HCT116 (cell line): ENCODE measurements at regions not wholly inside any gene's neighbourhood (a gene's known extent, or its start where the extent isn't known, plus 50 kb on each side); places are given as distances from the start of the nearest gene placed in this dataset.

Experiments
- ATAC-seq: fragments of 200-7000 bp; cut with Tn5 transposase; 2 replicates; pipeline ENCODE4 v1.9.1; 2020; ENCODE audit warnings: mild to moderate bottlenecking, moderate library complexity
- BruUV-seq: library from RNA; stranded (reverse); fragments of 400-500 nt; replicated peaks from 2 replicates; lab custom pipeline; 2021; lab: Mats Ljungman, UMichigan
- CTCF ChIA-PET: fragments of 300-600 bp; sonication (Branson Sonifier 250); formaldehyde crosslinking; loops from one replicate; lab custom pipeline; 2021; ENCODE audit warnings: antibody characterized with exemption; lab: Charles Lee
- POLR2A ChIA-PET: fragments of 300-600, 350-600 bp; sonication (Branson Sonifier 250); formaldehyde crosslinking; loops from one replicate; lab custom pipeline; 2021; ENCODE audit warnings: antibody characterized with exemption; lab: Charles Lee
- RAD21 ChIA-PET, 2 experiments: fragments of 300-600 bp; sonication (Branson Sonifier 250); formaldehyde crosslinking; loops; one replicate each; lab custom pipeline; 2023; ENCODE audit warnings: low total read pairs in 2 of 2; ENCODE audit not compliant: uncharacterized antibody in 2 of 2, unreplicated experiment in 2 of 2, low non-redundant PET in 1 of 2; lab: Charles Lee
- DNase-seq: peaks from one replicate; pipeline ENCODE4 v3.0.0-alpha.2; 2010; ENCODE audit warnings: low read depth, low spot score
- H2AFZ ChIP-seq: fragments of 200-600 bp; shearing (Covaris generic), sonication (generic); 2 replicates; pipeline ENCODE4 v1.6.1; 2017; ENCODE audit warnings: low read depth, mixed run types, mixed read lengths, antibody characterized with exemption, low read length; ENCODE audit not compliant: poor library complexity, severe bottlenecking
- H3K27ac ChIP-seq: 2 replicates; pipeline ENCODE4 v1.5.1; 2012; ENCODE audit warnings: low read depth, low read length
- H3K27me3 ChIP-seq: fragments of 200-600 bp; sonication (generic); 2 replicates; pipeline ENCODE4 v1.6.1; 2016; ENCODE audit warnings: mixed run types, low read length, mixed read lengths; ENCODE audit not compliant: insufficient read depth
- H3K36me3 ChIP-seq, 2 experiments: fragments of 200-500 bp in 1 of 2; fragments of 200-600 bp in 1 of 2; sonication (Bioruptor generic) in 1 of 2; sonication (generic) in 1 of 2; 2 replicates each; pipeline versions ENCODE4 v1.5.1 to v1.6.1; 2014 to 2016; ENCODE audit warnings: low read length in 2 of 2, inconsistent platforms in 1 of 2, mixed read lengths in 1 of 2, mixed run types in 1 of 2; ENCODE audit not compliant: insufficient read depth in 2 of 2, control insufficient read depth in 1 of 2
- H3K4me1 ChIP-seq, 2 experiments: fragments of 200-600 bp in 1 of 2; sonication (generic) in 1 of 2; 2 replicates each; pipeline versions ENCODE4 v1.5.1 to v1.6.1; 2012 to 2017; ENCODE audit warnings: low read length in 2 of 2, inconsistent platforms in 1 of 2, mild to moderate bottlenecking in 1 of 2, mixed read lengths in 1 of 2, mixed run types in 1 of 2, moderate library complexity in 1 of 2; ENCODE audit not compliant: insufficient read depth in 2 of 2, control insufficient read depth in 1 of 2
- H3K4me2 ChIP-seq: fragments of 200-600 bp; sonication (generic); 2 replicates; pipeline ENCODE4 v1.6.1; 2017; ENCODE audit warnings: mixed run types, low read length, mixed read lengths
- H3K4me3 ChIP-seq, 2 experiments: fragments of 200-600 bp in 1 of 2; sonication (generic) in 1 of 2; replicated peaks in 1 of 2; 2 replicates each; pipeline ENCODE4 v1.5.1; 2011 to 2016; ENCODE audit warnings: low read length in 2 of 2, control low read depth in 1 of 2, low read depth in 1 of 2, mild to moderate bottlenecking in 1 of 2, mixed read lengths in 1 of 2, mixed run types in 1 of 2
- H3K79me2 ChIP-seq: fragments of 200-600 bp; sonication (generic); 2 replicates; pipeline ENCODE4 v1.6.1; 2017; ENCODE audit warnings: mild to moderate bottlenecking, mixed run types, low read length, moderate library complexity, mixed read lengths; ENCODE audit not compliant: insufficient read depth
- H3K9ac ChIP-seq: fragments of 200-600 bp; sonication (generic); 2 replicates; pipeline ENCODE4 v1.6.1; 2016; ENCODE audit warnings: low read length, mixed read lengths
- H3K9me2 ChIP-seq: fragments of 200-600 bp; sonication (generic), shearing (Covaris generic); 2 replicates; pipeline ENCODE4 v1.6.1; 2017; ENCODE audit warnings: mixed run types, mild to moderate bottlenecking, moderate library complexity; ENCODE audit not compliant: insufficient read depth
- H3K9me3 ChIP-seq, 2 experiments: fragments of 200-500 bp in 1 of 2; fragments of 200-600 bp in 1 of 2; sonication (Bioruptor generic) in 1 of 2; sonication (generic) in 1 of 2; 2 replicates each; pipeline ENCODE4 v1.6.1; 2014 to 2017; ENCODE audit warnings: low read length in 2 of 2, mixed read lengths in 2 of 2, inconsistent platforms in 1 of 2, low read depth in 1 of 2, mild to moderate bottlenecking in 1 of 2, mixed run types in 1 of 2, moderate library complexity in 1 of 2; ENCODE audit not compliant: control insufficient read depth in 1 of 2, insufficient read depth in 1 of 2
- H4K20me1 ChIP-seq: fragments of 200-600 bp; sonication (generic), shearing (Covaris generic); 2 replicates; pipeline ENCODE4 v1.6.1; 2017; ENCODE audit warnings: mixed run types, mild to moderate bottlenecking, moderate library complexity; ENCODE audit not compliant: insufficient read depth
- CBX3 ChIP-seq: IDR thresholded peaks from 2 replicates; pipeline ENCODE4 v1.6.1; 2012; ENCODE audit warnings: low read depth
- CEBPB ChIP-seq: IDR thresholded peaks from 2 replicates; pipeline ENCODE4 v1.6.1; 2012; ENCODE audit warnings: low read depth
- CTCF ChIP-seq, 3 experiments: fragments of 200-600 bp in 1 of 3; sonication (generic) in 1 of 3; IDR thresholded peaks in 2 of 3; conservative IDR thresholded peaks in 1 of 3; 2 replicates each; pipeline ENCODE4 v1.5.1; 2012 to 2017; ENCODE audit warnings: low read depth in 2 of 3, low read length in 2 of 3, antibody characterized with exemption in 1 of 3, borderline replicate concordance in 1 of 3, control low read depth in 1 of 3, mild to moderate bottlenecking in 1 of 3, mixed read lengths in 1 of 3, mixed run types in 1 of 3, moderate library complexity in 1 of 3; ENCODE audit not compliant: insufficient read depth in 1 of 3
- EZH2 ChIP-seq: fragments of 200-600 bp; sonication (generic); IDR thresholded peaks from 2 replicates; pipeline ENCODE4 v1.6.1; 2017; ENCODE audit warnings: antibody characterized with exemption, mixed run types
- JUND ChIP-seq: IDR thresholded peaks from 2 replicates; pipeline ENCODE4 v1.6.1; 2012
- POLR2A ChIP-seq: IDR thresholded peaks from 2 replicates; pipeline ENCODE4 v1.7.0; 2011; ENCODE audit warnings: borderline replicate concordance; ENCODE audit not compliant: insufficient read depth, insufficient read length; ENCODE audit errors: extremely low read depth
- POLR2AphosphoS5 ChIP-seq: IDR thresholded peaks from 2 replicates; pipeline ENCODE4 v1.6.1; 2011; ENCODE audit warnings: mild to moderate bottlenecking, low read depth, low read length, moderate library complexity
- RAD21 ChIP-seq: IDR thresholded peaks from 2 replicates; pipeline ENCODE4 v1.6.1; 2012; ENCODE audit warnings: low read depth, mild to moderate bottlenecking
- SP1 ChIP-seq: IDR thresholded peaks from 2 replicates; pipeline ENCODE4 v1.6.1; 2012; ENCODE audit warnings: low read depth
- SRF ChIP-seq: IDR thresholded peaks from 2 replicates; pipeline ENCODE4 v1.6.1; 2012; ENCODE audit warnings: low read depth
- TCF7L2 ChIP-seq: IDR thresholded peaks from 2 replicates; pipeline ENCODE4 v1.7.0; 2011; ENCODE audit warnings: borderline replicate concordance, inconsistent platforms; ENCODE audit not compliant: insufficient read depth, insufficient read length; ENCODE audit errors: extremely low read depth
- ZFX ChIP-seq: fragments of 450-650 bp; IDR thresholded peaks from 2 replicates; pipeline ENCODE4 v1.6.1; 2017
- ZNF274 ChIP-seq: fragments of 200-500 bp; sonication (Bioruptor generic); IDR thresholded peaks from 2 replicates; pipeline ENCODE4 v1.6.1; 2014; ENCODE audit warnings: mild to moderate bottlenecking, low read depth, low read length, inconsistent platforms
- intact Hi-C: fragments of 100-400 bp; cut with micrococcal nuclease; formaldehyde crosslinking; loops from 2 replicates; pipeline ENCODE4 v1.10.0; 2022
- TF ChIP-seq, protein P1 (sequence below): IDR thresholded peaks from 2 replicates; pipeline ENCODE4 v1.6.1; 2012

DNA sequence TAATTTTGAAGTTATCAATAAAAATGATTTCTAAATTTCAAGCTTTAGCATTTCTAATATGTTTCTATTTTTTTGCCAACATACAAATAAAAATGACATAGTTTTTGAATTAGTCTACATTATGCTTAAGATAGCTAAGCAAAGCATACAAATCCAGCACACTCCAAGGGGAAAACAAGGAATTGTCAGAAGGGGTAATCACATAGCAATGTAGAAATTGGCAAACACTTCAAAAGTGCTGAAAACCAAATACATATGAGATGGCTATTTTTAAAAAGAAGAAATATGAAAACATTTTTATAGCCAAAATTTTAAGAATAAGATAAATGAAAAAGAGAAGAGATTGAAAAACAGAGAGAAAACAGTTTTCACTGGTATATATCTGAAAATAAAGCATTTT, 308.0 kb downstream of the SLC6A15 start:
- ChIA-PET RAD21 (no interaction called here), POLR2A (no interaction called here), CTCF (no interaction called here)
- Histone ChIP-seq H3K36me3 (no peaks in the 10 kb centered on the region), H3K27me3 (no peaks in the 10 kb centered on the region), H3K9ac (no peak overlapping the region), H3K9me2 (no peaks in the 10 kb centered on the region), H3K4me1 (peaks cover 0 to 3% of the 10 kb centered on the region in 2 experiments; a peak in 2 of 4 replicates), H2AFZ (no peak overlapping the region), H3K9me3 (no peaks in the 10 kb centered on the region), H4K20me1 (no peaks in the 10 kb centered on the region), H3K27ac (no peak overlapping the region), H3K79me2 (no peaks in the 10 kb centered on the region), H3K4me3 (no peak overlapping the region), H3K4me2 (no peak overlapping the region)
- no peak for TF ChIP-seq ZFX
- TF ChIP-seq ZNF274 = no peak
- no peak for TF ChIP-seq POLR2AphosphoS5
- TF ChIP-seq POLR2A = no peak
- no peak for TF ChIP-seq EZH2
- TF ChIP-seq CEBPB = no peak
- TF ChIP-seq CTCF (IDR thresholded peaks at IDR 0.05 in 2 of 3, conservative IDR thresholded peaks at IDR 0.05 in 1 of 3; ENCODE audit: borderline replicate concordance in 1 of 3, insufficient read depth in 1 of 3, low read depth in 2 of 3, low read length in 2 of 3) = no peak
- TF ChIP-seq RAD21 = no peak
- no peak for TF ChIP-seq SP1
- no TSS peak for BruUV-seq
- DNase-seq = no peak
- ATAC-seq = no peak
- intact Hi-C loops = no loop called here

- H3K4me3 ChIP-seq = no peak overlapping the region
- no peaks in the 10 kb centered on the region for H4K20me1 ChIP-seq
- no peak for ATAC-seq
- no peak for DNase-seq
- no peaks in the 10 kb centered on the region for H3K9me2 ChIP-seq
- no peaks in the 10 kb centered on the region for H3K27me3 ChIP-seq
- ChIA-PET CTCF (no interaction called here), POLR2A (no interaction called here), RAD21 (no interaction called here)
- H3K4me2 ChIP-seq = no peak overlapping the region
- peak overlapping the region; percentile 27 for H2AFZ ChIP-seq
- H3K4me1 ChIP-seq = peaks cover 0 to 7% of the 10 kb centered on the region in 2 experiments; a peak in 2 of 4 replicates
- no peaks in the 10 kb centered on the region for H3K79me2 ChIP-seq
- intact Hi-C loops = no loop called here
- H3K36me3 ChIP-seq = no peaks in the 10 kb centered on the region
- no peaks in the 10 kb centered on the region for H3K9me3 ChIP-seq
- H3K27ac ChIP-seq = no peak overlapping the region
- H3K9ac ChIP-seq = no peak overlapping the region
- no TSS peak for BruUV-seq
- TF ChIP-seq CEBPB (no peak), CTCF (IDR thresholded peaks at IDR 0.05 in 2 of 3, conservative IDR thresholded peaks at IDR 0.05 in 1 of 3; ENCODE audit: borderline replicate concordance in 1 of 3, insufficient read depth in 1 of 3, low read depth in 2 of 3, low read length in 2 of 3) (no peak), TCF7L2 (no peak), ZNF274 (no peak), ZFX (no peak), SRF (no peak), CBX3 (no peak), JUND (no peak)
- TF ChIP-seq, protein P1, sequence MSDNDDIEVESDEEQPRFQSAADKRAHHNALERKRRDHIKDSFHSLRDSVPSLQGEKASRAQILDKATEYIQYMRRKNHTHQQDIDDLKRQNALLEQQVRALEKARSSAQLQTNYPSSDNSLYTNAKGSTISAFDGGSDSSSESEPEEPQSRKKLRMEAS = no peak
These were observed 308.9 kb downstream of the SLC6A15 start for GRCh38 chr12:84603484-84604248.
